Esophagus squamous epithelium (tissue), 4 donors: ENCODE measurements at regions not wholly inside any gene's neighbourhood (a gene's known extent, or its start where the extent isn't known, plus 50 kb on each side); places are given as distances from the start of the nearest gene placed in this dataset.

Experiments
- POLR2A ChIP-seq, 4 donors: fragments of 450-650 bp; IDR thresholded peaks; one replicate each; pipeline ENCODE4 v1.6.1; 2017; ENCODE audit warnings: antibody characterized with exemption in 4 of 4, mild to moderate bottlenecking in 4 of 4, moderate library complexity in 3 of 4
- TF ChIP-seq, protein P1 (sequence below), 6 experiments: fragments of 450-650 bp in 4 of 6; fragments of 200-600 bp in 2 of 6; sonication (generic) in 2 of 6; IDR thresholded peaks; one replicate each; pipeline ENCODE4 v1.5.1; 2016 to 2019; ENCODE audit warnings: antibody characterized with exemption in 6 of 6, mild to moderate bottlenecking in 4 of 6, moderate library complexity in 4 of 6

DNA sequence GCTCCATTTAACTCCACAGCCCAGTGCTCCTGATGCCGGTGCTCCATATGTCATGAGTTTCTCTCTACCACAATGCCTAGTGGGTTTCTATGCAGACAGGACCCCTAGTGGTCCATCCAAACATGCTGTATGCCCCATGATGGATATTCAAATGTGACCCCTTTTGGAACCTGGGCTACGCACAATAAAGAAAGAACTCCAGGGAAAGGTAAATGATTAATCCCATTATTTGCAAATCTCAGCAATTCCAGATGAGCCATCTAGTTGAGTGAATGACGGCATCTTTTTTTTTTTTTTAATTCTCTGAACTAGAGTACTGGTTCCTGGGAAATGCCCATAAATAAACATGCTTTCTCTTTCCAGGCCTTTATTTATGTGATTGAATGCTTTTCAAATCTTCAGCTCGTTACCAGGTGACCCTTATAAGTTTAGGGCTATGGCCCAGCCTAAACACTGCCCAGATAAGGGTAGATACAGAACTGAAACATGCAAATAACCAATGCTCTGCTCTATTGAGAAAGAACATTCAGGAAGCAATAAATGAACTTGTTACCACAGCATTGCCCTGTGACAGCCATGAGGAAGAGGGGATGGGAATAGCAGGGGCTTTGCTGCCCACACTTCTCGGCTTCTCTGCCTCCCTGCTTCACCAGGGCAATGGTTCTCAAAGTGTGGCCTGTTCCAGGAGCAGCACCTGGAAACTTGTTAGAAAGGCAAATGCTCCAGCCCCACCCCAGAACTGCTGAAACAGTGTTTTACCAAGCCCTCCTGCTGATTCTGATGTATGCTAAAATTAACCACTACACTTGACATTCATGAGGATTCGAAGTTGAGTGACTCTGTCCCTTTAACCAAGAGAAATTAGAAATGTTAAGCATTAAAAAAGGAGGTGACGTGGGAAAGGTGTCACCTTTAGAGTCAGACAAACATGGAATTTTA lies 151.7 kb downstream of the SEC16B start:
- TF ChIP-seq, protein P1, sequence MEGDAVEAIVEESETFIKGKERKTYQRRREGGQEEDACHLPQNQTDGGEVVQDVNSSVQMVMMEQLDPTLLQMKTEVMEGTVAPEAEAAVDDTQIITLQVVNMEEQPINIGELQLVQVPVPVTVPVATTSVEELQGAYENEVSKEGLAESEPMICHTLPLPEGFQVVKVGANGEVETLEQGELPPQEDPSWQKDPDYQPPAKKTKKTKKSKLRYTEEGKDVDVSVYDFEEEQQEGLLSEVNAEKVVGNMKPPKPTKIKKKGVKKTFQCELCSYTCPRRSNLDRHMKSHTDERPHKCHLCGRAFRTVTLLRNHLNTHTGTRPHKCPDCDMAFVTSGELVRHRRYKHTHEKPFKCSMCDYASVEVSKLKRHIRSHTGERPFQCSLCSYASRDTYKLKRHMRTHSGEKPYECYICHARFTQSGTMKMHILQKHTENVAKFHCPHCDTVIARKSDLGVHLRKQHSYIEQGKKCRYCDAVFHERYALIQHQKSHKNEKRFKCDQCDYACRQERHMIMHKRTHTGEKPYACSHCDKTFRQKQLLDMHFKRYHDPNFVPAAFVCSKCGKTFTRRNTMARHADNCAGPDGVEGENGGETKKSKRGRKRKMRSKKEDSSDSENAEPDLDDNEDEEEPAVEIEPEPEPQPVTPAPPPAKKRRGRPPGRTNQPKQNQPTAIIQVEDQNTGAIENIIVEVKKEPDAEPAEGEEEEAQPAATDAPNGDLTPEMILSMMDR (IDR thresholded peaks at IDR 0.05) = no peak
- TF ChIP-seq POLR2A (IDR thresholded peaks at IDR 0.05) = no peak
